ENCODE measurements at regions not wholly inside any gene's neighbourhood (a gene's known extent, or its start where the extent isn't known, plus 50 kb on each side); places are given as distances from the start of the nearest gene placed in this dataset.

GRCh38 chr7:34457329-34457728 lies 200.7 kb upstream of the NPSR1 start:
- H3K79me2 ChIP-seq (ENCODE audit: insufficient read depth, low read length), result no peaks in the 10 kb centered on the region
- H3K27ac ChIP-seq (ENCODE audit: low read length), result no peak overlapping the region
- no peaks in the 10 kb centered on the region for H4K20me1 ChIP-seq (ENCODE audit: insufficient read depth, low read length)
- H3K9ac ChIP-seq (ENCODE audit: low read depth, low read length), result no peak overlapping the region
- no peaks in the 10 kb centered on the region for H3K27me3 ChIP-seq (ENCODE audit: insufficient read depth, low read length, poor library complexity)
- ATAC-seq (ENCODE audit: insufficient read depth, low read depth) (no peak), DNase-seq (no peak)
- TF ChIP-seq EZH2 (IDR thresholded peaks at IDR 0.05; ENCODE audit: borderline replicate concordance, low read depth, low read length, severe bottlenecking) (no peak), CTCF (IDR thresholded peaks at IDR 0.05; ENCODE audit: borderline replicate concordance, extremely low read depth, low read length, poor library complexity, severe bottlenecking) (no peak)
- H3K4me3 ChIP-seq (ENCODE audit: low read depth in 1 of 2, low read length in 2 of 2), result no peak overlapping the region
- no peaks in the 10 kb centered on the region for H3K4me1 ChIP-seq (ENCODE audit: insufficient read depth, low read length)
- no peak overlapping the region for H2AFZ ChIP-seq (ENCODE audit: low read depth, low read length)
- no peak overlapping the region for H3K4me2 ChIP-seq (ENCODE audit: insufficient read depth, low read length)
- no peaks in the 10 kb centered on the region for H3K36me3 ChIP-seq (ENCODE audit: insufficient read depth, low read length)
- H3K9me3 ChIP-seq (ENCODE audit: insufficient read depth, low read length, severe bottlenecking), result no peaks in the 10 kb centered on the region

- DNase-seq, result no peak
- Histone ChIP-seq H3K4me1 (ENCODE audit: insufficient read depth, low read length) (no peaks in the 10 kb centered on the region), H3K4me2 (ENCODE audit: insufficient read depth, low read length) (no peak overlapping the region), H3K4me3 (ENCODE audit: low read depth in 1 of 2, low read length in 2 of 2) (no peak overlapping the region), H3K27ac (ENCODE audit: low read length) (no peak overlapping the region), H3K27me3 (ENCODE audit: insufficient read depth, low read length, poor library complexity) (no peaks in the 10 kb centered on the region), H2AFZ (ENCODE audit: low read depth, low read length) (no peak overlapping the region), H3K36me3 (ENCODE audit: insufficient read depth, low read length) (no peaks in the 10 kb centered on the region), H3K9ac (ENCODE audit: low read depth, low read length) (no peak overlapping the region), H3K9me3 (ENCODE audit: insufficient read depth, low read length, severe bottlenecking) (no peaks in the 10 kb centered on the region), H4K20me1 (ENCODE audit: insufficient read depth, low read length) (no peaks in the 10 kb centered on the region), H3K79me2 (ENCODE audit: insufficient read depth, low read length) (no peaks in the 10 kb centered on the region)
- no peak for TF ChIP-seq EZH2 (IDR thresholded peaks at IDR 0.05; ENCODE audit: borderline replicate concordance, low read depth, low read length, severe bottlenecking)
- TF ChIP-seq CTCF (IDR thresholded peaks at IDR 0.05; ENCODE audit: borderline replicate concordance, extremely low read depth, low read length, poor library complexity, severe bottlenecking), result no peak
- no peak for ATAC-seq (ENCODE audit: insufficient read depth, low read depth)
Observed at GRCh38 chr7:34463830-34464229, 194.2 kb upstream of the NPSR1 start.

GRCh38 chr7:34471844-34472243 lies 186.2 kb upstream of the NPSR1 start:
- DNase-seq (no peak), ATAC-seq (ENCODE audit: insufficient read depth, low read depth) (no peak)
- Histone ChIP-seq H4K20me1 (ENCODE audit: insufficient read depth, low read length) (no peaks in the 10 kb centered on the region), H3K4me3 (ENCODE audit: low read depth in 1 of 2, low read length in 2 of 2) (no peak overlapping the region), H3K79me2 (ENCODE audit: insufficient read depth, low read length) (no peaks in the 10 kb centered on the region), H2AFZ (ENCODE audit: low read depth, low read length) (no peak overlapping the region), H3K27ac (ENCODE audit: low read length) (no peak overlapping the region), H3K27me3 (ENCODE audit: insufficient read depth, low read length, poor library complexity) (no peaks in the 10 kb centered on the region), H3K4me2 (ENCODE audit: insufficient read depth, low read length) (no peak overlapping the region), H3K4me1 (ENCODE audit: insufficient read depth, low read length) (no peaks in the 10 kb centered on the region), H3K36me3 (ENCODE audit: insufficient read depth, low read length) (no peaks in the 10 kb centered on the region), H3K9ac (ENCODE audit: low read depth, low read length) (no peak overlapping the region), H3K9me3 (ENCODE audit: insufficient read depth, low read length, severe bottlenecking) (peaks cover 4% of the 10 kb centered on the region)
- no peak for TF ChIP-seq EZH2 (IDR thresholded peaks at IDR 0.05; ENCODE audit: borderline replicate concordance, low read depth, low read length, severe bottlenecking)
- no peak for TF ChIP-seq CTCF (IDR thresholded peaks at IDR 0.05; ENCODE audit: borderline replicate concordance, extremely low read depth, low read length, poor library complexity, severe bottlenecking)

GRCh38 chr7:34486371-34486770 lies 171.6 kb upstream of the NPSR1 start:
- H3K27me3 ChIP-seq (ENCODE audit: insufficient read depth, low read length, poor library complexity), result no peaks in the 10 kb centered on the region
- H3K4me1 ChIP-seq (ENCODE audit: insufficient read depth, low read length), result no peaks in the 10 kb centered on the region
- H3K4me2 ChIP-seq (ENCODE audit: insufficient read depth, low read length), result no peak overlapping the region
- no peak overlapping the region for H2AFZ ChIP-seq (ENCODE audit: low read depth, low read length)
- H3K36me3 ChIP-seq (ENCODE audit: insufficient read depth, low read length), result no peaks in the 10 kb centered on the region
- no peak overlapping the region for H3K27ac ChIP-seq (ENCODE audit: low read length)
- no peak for TF ChIP-seq EZH2 (IDR thresholded peaks at IDR 0.05; ENCODE audit: borderline replicate concordance, low read depth, low read length, severe bottlenecking)
- no peak for TF ChIP-seq CTCF (IDR thresholded peaks at IDR 0.05; ENCODE audit: borderline replicate concordance, extremely low read depth, low read length, poor library complexity, severe bottlenecking)
- H4K20me1 ChIP-seq (ENCODE audit: insufficient read depth, low read length), result no peaks in the 10 kb centered on the region
- DNase-seq (no peak), ATAC-seq (ENCODE audit: insufficient read depth, low read depth) (no peak)
- H3K9ac ChIP-seq (ENCODE audit: low read depth, low read length), result no peak overlapping the region
- H3K79me2 ChIP-seq (ENCODE audit: insufficient read depth, low read length), result no peaks in the 10 kb centered on the region
- no peaks in the 10 kb centered on the region for H3K9me3 ChIP-seq (ENCODE audit: insufficient read depth, low read length, severe bottlenecking)
- no peak overlapping the region for H3K4me3 ChIP-seq (ENCODE audit: low read depth in 1 of 2, low read length in 2 of 2)

All from DND-41 (cell line).